NOMO-1 treated with DMSO at 0.1 percent for 48 hours (cell line): ENCODE measurements at regions not wholly inside any gene's neighbourhood (a gene's known extent, or its start where the extent isn't known, plus 50 kb on each side); places are given as distances from the start of the nearest gene placed in this dataset.
A peak's percentile ranks its signal among the peaks of the same experiment; 100 is the strongest.
"Not testable (repeated sequence)": the region's sequence is repeated elsewhere in the genome, so short reads cannot be mapped to it uniquely, and the experiment has no call there.

Experiments
- DNase-seq: peaks from one replicate; lab custom pipeline; 2025; ENCODE audit not compliant: unreplicated experiment; lab: John Stamatoyannopoulos, UW

- no peak for DNase-seq
These were observed 380.1 kb upstream of the SPAG17 start for GRCh38 chr1:118564961-118565703.

DNA sequence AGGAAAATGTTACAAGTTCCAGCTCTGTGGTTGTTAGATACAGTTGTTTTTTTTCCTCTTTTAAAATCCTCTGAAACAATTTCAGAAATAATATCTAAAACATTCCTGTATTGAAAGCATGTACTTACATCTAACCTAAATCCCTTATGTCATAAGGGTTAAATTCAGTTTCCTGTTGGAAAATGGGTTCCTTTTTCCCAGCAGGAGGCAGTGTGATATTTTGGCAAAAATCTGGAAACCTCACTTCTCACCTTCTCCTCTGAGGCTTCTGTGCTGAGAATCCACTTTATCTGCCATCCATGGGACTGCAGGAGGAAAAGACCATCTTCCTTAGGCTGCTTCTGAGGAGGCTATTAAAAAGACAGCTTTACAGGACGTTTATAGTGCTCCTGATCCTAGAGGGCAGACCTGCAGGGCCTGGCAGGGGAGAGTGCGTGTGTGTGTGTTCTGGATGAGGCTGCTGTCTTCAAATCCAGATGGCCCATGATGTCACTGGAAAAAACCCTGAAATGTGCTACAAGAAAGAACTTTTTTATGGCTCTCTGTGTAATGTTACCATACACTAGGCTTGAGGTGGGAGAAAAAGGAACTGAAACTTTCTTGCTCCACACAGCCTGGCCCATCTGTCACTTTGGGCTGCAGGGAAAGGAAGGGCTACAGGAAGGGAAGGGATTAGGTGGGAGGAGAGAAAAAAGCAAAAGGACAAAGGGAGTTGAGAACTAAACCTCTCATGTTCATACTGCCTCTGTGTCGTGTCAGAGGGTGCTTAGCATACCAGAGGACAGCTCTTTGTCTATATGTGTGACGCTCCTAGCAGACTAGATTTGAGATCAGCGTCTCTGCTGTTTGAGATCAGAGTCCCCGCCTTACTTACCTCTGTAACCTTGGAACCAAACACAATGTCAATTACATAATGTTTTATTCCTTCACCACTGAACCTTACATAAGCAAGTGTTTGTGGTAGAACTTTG, 379.2 kb upstream of the SPAG17 start:
- DNase-seq, result peak; percentile 62

GRCh38 chr1:118558933-118559332, 373.9 kb upstream of the SPAG17 start:
- DNase-seq, result no peak

- DNase-seq, result no peak
These were observed 371.9 kb upstream of the SPAG17 start for GRCh38 chr1:118556936-118557335.

DNA sequence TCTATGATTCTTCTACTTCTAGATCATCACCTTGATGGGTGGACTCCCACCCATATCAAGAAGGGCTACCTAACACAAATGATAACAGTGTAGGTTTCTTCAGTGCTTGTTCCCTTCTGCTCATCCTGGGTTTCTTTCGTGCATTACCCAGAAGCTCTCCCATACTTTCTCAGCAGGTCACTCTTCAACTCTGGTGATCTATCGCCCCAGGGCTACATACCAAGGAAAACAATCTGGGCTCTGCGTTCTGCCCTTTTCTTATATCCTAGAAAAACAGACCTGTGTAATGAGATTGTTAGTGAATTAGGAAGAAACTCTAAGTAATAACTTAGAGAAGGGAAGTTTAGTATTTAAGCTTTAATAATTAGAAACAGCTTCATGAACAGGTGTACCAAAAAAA, 370.6 kb upstream of the SPAG17 start:
- DNase-seq, result no peak

DNA sequence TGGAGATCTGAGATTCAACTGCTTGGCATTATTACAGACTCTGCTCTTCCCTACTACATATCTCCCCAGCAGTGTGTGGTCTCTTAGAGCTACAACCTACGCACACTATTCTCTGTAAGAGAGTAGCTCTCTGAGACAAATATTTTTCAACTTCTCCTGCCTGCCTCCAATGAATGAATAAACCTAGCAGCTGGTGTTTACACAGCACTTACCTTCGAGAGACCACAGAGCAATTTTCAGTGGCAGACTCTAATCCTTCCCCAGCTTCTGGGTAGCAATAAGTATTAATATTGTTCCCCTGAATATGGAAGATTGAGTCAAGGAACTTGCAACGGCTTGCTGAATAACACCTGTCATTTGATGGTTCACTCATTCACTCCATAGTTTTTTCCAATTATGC, 350.9 kb upstream of the SPAG17 start:
- no peak for DNase-seq

- DNase-seq, result not testable (repeated sequence)
These were observed 326.9 kb upstream of the SPAG17 start for GRCh38 chr1:118511922-118512321.

- no peak for DNase-seq
These were observed 319.8 kb upstream of the SPAG17 start for GRCh38 chr1:118504867-118505266.

DNA sequence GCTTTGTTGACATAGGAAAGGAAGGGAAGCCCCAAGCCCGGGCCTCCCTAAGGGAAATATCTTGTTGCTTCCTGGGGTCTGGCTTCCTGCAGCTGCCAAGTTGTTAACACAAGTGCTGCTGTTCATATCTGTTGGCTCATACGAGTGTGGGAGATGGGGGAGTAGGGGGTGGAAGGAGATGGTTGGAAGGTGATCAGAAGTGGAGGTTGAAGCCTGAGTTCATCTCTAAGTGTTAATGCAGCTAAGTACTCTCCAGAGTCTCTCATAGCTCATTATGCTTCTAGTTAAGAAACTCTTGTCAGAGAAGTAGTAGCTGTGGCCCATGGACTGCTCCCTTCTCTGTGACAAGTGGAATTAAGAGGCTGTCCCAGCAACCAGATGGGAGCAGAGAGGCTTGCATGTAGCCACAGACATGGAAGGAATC, 319.2 kb upstream of the SPAG17 start:
- DNase-seq, result no peak

DNA sequence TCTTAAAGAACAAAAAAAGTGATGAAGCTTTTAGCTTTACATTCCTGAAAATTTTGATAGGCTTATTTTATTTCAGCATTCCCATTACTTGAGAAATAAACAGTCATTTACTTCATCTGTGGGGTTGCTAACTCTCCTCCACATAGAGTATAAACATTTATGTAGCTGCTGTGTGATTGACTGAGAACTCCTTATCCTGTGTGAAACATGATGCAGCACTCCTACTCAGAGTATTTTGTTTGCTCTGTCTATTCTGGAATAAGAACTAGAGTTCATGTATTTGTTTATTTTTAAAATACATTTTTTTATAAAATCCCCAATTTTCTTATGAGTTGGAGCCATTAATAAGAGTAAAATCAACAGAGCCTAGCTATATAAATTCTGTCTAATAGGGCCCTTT, 318.7 kb upstream of the SPAG17 start:
- DNase-seq, result no peak

- no peak for DNase-seq
These were observed 310.0 kb upstream of the SPAG17 start for GRCh38 chr1:118494998-118495397.

GRCh38 chr1:118488787-118489186, 303.8 kb upstream of the SPAG17 start:
- DNase-seq, result no peak

- DNase-seq, result no peak
These were observed 302.9 kb upstream of the SPAG17 start for GRCh38 chr1:118487932-118488331.

GRCh38 chr1:118487091-118487490, 302.1 kb upstream of the SPAG17 start:
- DNase-seq, result no peak

GRCh38 chr1:118486199-118486598, 301.2 kb upstream of the SPAG17 start:
- no peak for DNase-seq

DNA sequence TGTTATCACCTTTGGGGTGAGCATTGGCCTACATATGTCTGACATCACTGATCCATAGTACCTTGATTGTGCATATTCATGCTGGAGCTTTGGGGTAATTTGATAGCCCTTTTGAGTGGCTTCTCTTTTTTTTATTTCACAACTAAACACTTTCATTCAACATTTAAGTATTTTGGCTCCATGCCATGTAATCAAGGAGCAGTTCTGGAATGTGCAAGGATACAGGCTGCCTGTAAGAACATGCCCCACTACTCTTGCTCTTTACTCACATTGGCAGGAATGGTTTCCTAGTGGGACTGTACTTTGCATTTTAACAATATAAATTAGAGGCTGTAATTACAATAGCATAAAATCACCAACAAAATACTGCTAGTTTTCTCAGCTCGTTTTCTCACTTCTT, 300.7 kb upstream of the SPAG17 start:
- DNase-seq, result no peak

GRCh38 chr1:118484893-118485292, 299.9 kb upstream of the SPAG17 start:
- no peak for DNase-seq

DNA sequence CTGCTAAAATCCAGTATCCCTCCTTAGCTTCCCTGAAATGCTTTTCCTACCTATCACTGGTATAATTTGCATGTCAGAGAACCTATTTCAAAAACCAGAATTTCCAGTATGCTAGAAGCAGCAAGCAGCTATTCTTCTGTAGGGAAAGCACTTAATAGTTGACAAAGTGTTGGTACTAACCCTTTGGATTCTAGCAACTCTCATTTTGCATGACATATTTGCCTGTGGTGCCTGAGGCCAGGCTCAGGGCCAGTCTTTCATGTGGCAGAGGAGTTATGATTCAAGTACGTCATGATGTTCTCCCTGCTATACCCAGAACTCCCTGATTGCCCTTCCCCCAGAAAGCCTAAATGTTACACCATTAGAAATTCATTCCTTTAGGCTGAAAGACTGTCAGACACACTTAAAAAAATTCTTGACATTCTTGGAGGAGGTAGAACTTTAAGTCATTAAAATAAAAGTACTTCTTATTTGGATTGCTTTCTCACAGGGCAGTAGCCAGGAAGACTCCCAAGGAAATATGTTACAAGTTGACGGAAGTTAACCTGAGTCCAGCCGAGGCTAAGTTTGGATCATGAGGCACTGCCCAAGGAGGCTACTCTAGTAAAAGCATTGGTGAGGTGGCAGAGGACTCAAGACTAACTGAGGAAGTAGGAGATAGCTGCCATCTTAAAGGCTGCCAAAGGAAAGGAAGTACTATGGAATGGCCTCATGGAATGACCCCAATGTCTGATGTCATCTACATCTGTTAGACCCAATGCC, 298.4 kb upstream of the SPAG17 start:
- no peak for DNase-seq

DNA sequence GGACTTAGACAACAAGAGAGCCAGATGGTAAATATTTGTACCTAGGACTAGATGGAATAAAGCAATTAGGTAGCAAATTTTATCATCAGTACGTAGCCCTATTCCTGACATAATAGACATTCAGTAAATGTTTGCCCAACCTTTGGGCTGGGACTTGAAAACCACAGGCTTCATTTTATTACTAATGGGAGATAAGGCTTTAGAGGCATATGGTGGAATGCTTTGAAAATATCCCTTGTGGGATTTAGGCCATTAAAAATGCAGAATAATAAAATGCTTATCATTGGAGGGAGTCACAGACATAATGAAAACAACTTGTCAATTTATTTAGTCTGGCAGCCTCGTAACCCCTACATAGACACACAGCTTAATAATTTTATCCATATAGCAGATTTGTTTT, 296.1 kb upstream of the SPAG17 start:
- DNase-seq, result no peak

DNA sequence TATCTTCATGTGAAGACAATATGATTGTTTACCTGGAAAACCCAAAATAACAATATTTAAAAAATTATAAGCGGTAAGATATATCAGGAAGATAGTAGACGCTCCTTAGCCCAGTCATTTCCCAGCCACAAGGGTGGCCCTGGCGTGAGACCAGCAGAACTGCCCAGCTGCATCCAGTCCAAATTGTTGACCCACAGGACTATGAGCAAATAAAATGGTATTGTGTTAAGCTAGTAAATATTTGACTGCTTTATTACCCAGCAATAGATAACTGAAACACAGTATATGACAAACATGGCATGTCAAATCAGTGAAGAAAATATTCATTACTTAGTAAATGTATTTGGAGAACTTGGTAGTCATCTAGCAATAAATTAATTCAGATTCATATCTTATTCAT, 294.3 kb upstream of the SPAG17 start:
- no peak for DNase-seq

DNA sequence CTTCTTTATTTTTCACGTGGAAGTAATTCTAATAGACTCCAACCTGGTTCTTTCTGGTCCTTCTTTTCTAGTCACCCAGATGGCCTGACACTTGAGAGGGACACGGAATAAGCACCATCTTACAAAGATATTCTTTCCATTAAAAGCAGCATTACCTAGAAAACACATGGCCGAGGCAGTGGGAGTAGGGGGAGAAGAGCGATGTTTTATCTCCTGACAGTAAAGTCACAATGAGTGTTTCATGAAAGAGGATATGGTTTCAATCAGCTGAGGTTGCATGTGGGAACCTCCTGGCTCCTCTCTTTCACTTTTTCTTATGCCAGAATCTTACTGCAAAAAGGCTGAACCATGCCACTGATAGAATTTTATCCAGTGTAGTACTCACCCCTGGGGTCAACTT, 288.8 kb upstream of the SPAG17 start:
- no peak for DNase-seq
